ENCODE measurements at regions not wholly inside any gene's neighbourhood (a gene's known extent, or its start where the extent isn't known, plus 50 kb on each side); places are given as distances from the start of the nearest gene placed in this dataset.
"Not testable (repeated sequence)": the region's sequence is repeated elsewhere in the genome, so short reads cannot be mapped to it uniquely, and the experiment has no call there.

GRCh38 chr21:18096413-18096812 is 148.2 kb upstream of the CHODL start:
- DNase-seq = not testable (repeated sequence)

- no peak for DNase-seq
These were observed 154.8 kb upstream of the CHODL start for GRCh38 chr21:18089786-18090185.

GRCh38 chr21:18070392-18070791 is 174.2 kb upstream of the CHODL start:
- DNase-seq = no peak

- no peak for DNase-seq
These were observed 174.8 kb upstream of the CHODL start for GRCh38 chr21:18069875-18070274.

- no peak for DNase-seq
These were observed 184.2 kb upstream of the CHODL start for GRCh38 chr21:18060402-18060801.

- DNase-seq = no peak
These were observed 185.8 kb upstream of the CHODL start for GRCh38 chr21:18058731-18059398.

- DNase-seq = no peak
These were observed 191.5 kb upstream of the CHODL start for GRCh38 chr21:18053151-18053550.

GRCh38 chr21:18049461-18049860 is 195.2 kb upstream of the CHODL start:
- DNase-seq = no peak

GRCh38 chr21:18041012-18041411 is 203.6 kb upstream of the CHODL start:
- DNase-seq = no peak

- no peak for DNase-seq
These were observed 211.1 kb upstream of the C21orf91 start for GRCh38 chr21:18030248-18030647.

- no peak for DNase-seq
These were observed 207.2 kb upstream of the C21orf91 start for GRCh38 chr21:18026359-18026758.

- DNase-seq = no peak
These were observed 204.6 kb upstream of the C21orf91 start for GRCh38 chr21:18023711-18024110.

GRCh38 chr21:18023157-18023556 is 204.0 kb upstream of the C21orf91 start:
- no peak for DNase-seq

- DNase-seq = no peak
These were observed 188.0 kb upstream of the C21orf91 start for GRCh38 chr21:18007121-18007520.

- no peak for DNase-seq
These were observed 187.5 kb upstream of the C21orf91 start for GRCh38 chr21:18006691-18007090.

GRCh38 chr21:18002393-18002792 is 183.2 kb upstream of the C21orf91 start:
- no peak for DNase-seq

- no peak for DNase-seq
These were observed 182.0 kb upstream of the C21orf91 start for GRCh38 chr21:18000981-18001686.

GRCh38 chr21:17998599-17998998 is 179.4 kb upstream of the C21orf91 start:
- DNase-seq = not testable (repeated sequence)

- DNase-seq = no peak
These were observed 170.6 kb upstream of the C21orf91 start for GRCh38 chr21:17989780-17990179.

- no peak for DNase-seq
These were observed 168.9 kb upstream of the C21orf91 start for GRCh38 chr21:17988102-17988437.

- DNase-seq = no peak
These were observed 168.4 kb upstream of the C21orf91 start for GRCh38 chr21:17987382-17988101.

GRCh38 chr21:17981060-17981740 is 162.0 kb upstream of the C21orf91 start:
- no peak for DNase-seq

- no peak for DNase-seq
These were observed 160.6 kb upstream of the C21orf91 start for GRCh38 chr21:17979763-17980162.

GRCh38 chr21:17978895-17979294 is 159.7 kb upstream of the C21orf91 start:
- DNase-seq = no peak
